SK-N-SH (cell line): ENCODE measurements at regions not wholly inside any gene's neighbourhood (a gene's known extent, or its start where the extent isn't known, plus 50 kb on each side); places are given as distances from the start of the nearest gene placed in this dataset.

Experiments
- CTCF ChIA-PET: fragments of 300-600, 350-600 bp; formaldehyde crosslinking; extraction: SDS; loops from one replicate; lab custom pipeline; 2021; lab: Yijun Ruan, JAX
- POLR2A ChIA-PET: fragments of 350-600 bp; sonication (Branson Sonifier 250); formaldehyde crosslinking; extraction: SDS; loops from one replicate; lab custom pipeline; 2020; ENCODE audit warnings: antibody characterized with exemption, inconsistent platforms; lab: Yijun Ruan, JAX
- DNase-seq: peaks from one replicate; pipeline ENCODE4 v3.0.0; 2012
- H2AFZ ChIP-seq: fragments of 200-600 bp; sonication (generic); 2 replicates; pipeline ENCODE4 v1.8.1; 2016; ENCODE audit warnings: antibody characterized with exemption, mild to moderate bottlenecking, low read depth
- H3F3A ChIP-seq: fragments of 200-600 bp; sonication (generic); replicated peaks from 2 replicates; pipeline ENCODE3; 2016; ENCODE audit warnings: antibody characterized with exemption, mild to moderate bottlenecking; ENCODE audit not compliant: insufficient read depth
- H3K27ac ChIP-seq, 2 experiments: fragments of 200-500 bp in 1 of 2; fragments of 200-600 bp in 1 of 2; sonication (Bioruptor generic) in 1 of 2; sonication (generic), shearing (Covaris generic) in 1 of 2; 2 replicates each; pipeline versions ENCODE4 v1.5.1 to v1.6.1; 2014 to 2016; ENCODE audit warnings: low read depth in 2 of 2, inconsistent platforms in 1 of 2, low read length in 1 of 2, mild to moderate bottlenecking in 1 of 2, mixed read lengths in 1 of 2
- H3K27me3 ChIP-seq: fragments of 200-600 bp; sonication (generic), shearing (Covaris generic); 2 replicates; pipeline ENCODE4 v1.6.1; 2016; ENCODE audit warnings: mixed run types; ENCODE audit not compliant: insufficient read depth
- H3K36me3 ChIP-seq, 2 experiments: fragments of 200-500 bp in 1 of 2; fragments of 200-600 bp in 1 of 2; sonication (Bioruptor generic) in 1 of 2; sonication (generic) in 1 of 2; replicated peaks in 1 of 2; 2 replicates each; pipeline versions ENCODE3 to v1.5.1; 2014 to 2016; ENCODE audit warnings: low read length in 1 of 2, mild to moderate bottlenecking in 1 of 2; ENCODE audit not compliant: insufficient read depth in 2 of 2, control insufficient read depth in 1 of 2
- H3K4me1 ChIP-seq, 2 experiments: fragments of 200-500 bp in 1 of 2; fragments of 200-600 bp in 1 of 2; sonication (Bioruptor generic) in 1 of 2; sonication (generic), shearing (Covaris generic) in 1 of 2; 2 replicates each; pipeline versions ENCODE4 v1.5.1 to v1.6.1; 2014 to 2016; ENCODE audit warnings: low read depth in 1 of 2, low read length in 1 of 2, mixed run types in 1 of 2; ENCODE audit not compliant: insufficient read depth in 2 of 2, control insufficient read depth in 1 of 2
- H3K4me2 ChIP-seq: fragments of 200-600 bp; sonication (generic), shearing (Covaris generic); 2 replicates; pipeline ENCODE4 v1.6.1; 2017; ENCODE audit warnings: mixed run types
- H3K4me3 ChIP-seq, 2 experiments: fragments of 200-500 bp in 1 of 2; fragments of 200-600 bp in 1 of 2; sonication (Bioruptor generic) in 1 of 2; sonication (generic), shearing (Covaris generic) in 1 of 2; 2 replicates each; pipeline versions ENCODE4 v1.5.1 to v1.8.1; 2014 to 2016; ENCODE audit warnings: low read depth in 2 of 2, inconsistent platforms in 1 of 2, low read length in 1 of 2, mild to moderate bottlenecking in 1 of 2, mixed read lengths in 1 of 2, moderate library complexity in 1 of 2
- H3K79me2 ChIP-seq: fragments of 200-600 bp; sonication (generic); 2 replicates; pipeline ENCODE4 v1.8.1; 2017; ENCODE audit warnings: mild to moderate bottlenecking; ENCODE audit not compliant: insufficient read depth
- H3K9ac ChIP-seq: fragments of 200-600 bp; sonication (generic); 2 replicates; pipeline ENCODE4 v1.6.1; 2017; ENCODE audit warnings: mixed run types
- H3K9me2 ChIP-seq: fragments of 200-600 bp; sonication (generic); 2 replicates; pipeline ENCODE4 v1.6.1; 2017; ENCODE audit warnings: mixed run types
- H3K9me3 ChIP-seq: fragments of 200-600 bp; sonication (generic); 2 replicates; pipeline ENCODE4 v1.6.1; 2017; ENCODE audit warnings: mixed run types, mild to moderate bottlenecking, moderate library complexity
- H4K20me1 ChIP-seq: fragments of 200-600 bp; sonication (generic); 2 replicates; pipeline ENCODE4 v1.6.1; 2017; ENCODE audit warnings: mild to moderate bottlenecking, mixed run types; ENCODE audit not compliant: insufficient read depth
- CTCF ChIP-seq: fragments of 200-600 bp; sonication (generic); IDR thresholded peaks from 2 replicates; pipeline ENCODE4 v1.6.1; 2017; ENCODE audit warnings: antibody characterized with exemption, mild to moderate bottlenecking, moderate library complexity
- GATA2 ChIP-seq: sonication (generic); formaldehyde crosslinking; IDR thresholded peaks from 2 replicates; pipeline ENCODE4 v1.5.0; 2020; ENCODE audit warnings: mild to moderate bottlenecking, missing genetic modification reagents
- MAX ChIP-seq: IDR thresholded peaks from 2 replicates; pipeline ENCODE4 v1.4.0; 2012; ENCODE audit warnings: low read depth
- MXI1 ChIP-seq: IDR thresholded peaks from 2 replicates; pipeline ENCODE4 v1.6.1; 2012; ENCODE audit warnings: mild to moderate bottlenecking, low read depth, low read length, improper control_type of control experiment
- RXRA ChIP-seq: IDR thresholded peaks from 2 replicates; pipeline ENCODE4 v1.4.0; 2012; ENCODE audit warnings: low read depth, mild to moderate bottlenecking, borderline replicate concordance
- SIN3A ChIP-seq: IDR thresholded peaks from 2 replicates; pipeline ENCODE4 v1.6.1; 2012; ENCODE audit warnings: low read depth, mild to moderate bottlenecking, low read length, moderate library complexity, borderline replicate concordance
- TAF1 ChIP-seq: IDR thresholded peaks from 2 replicates; pipeline ENCODE4 v1.6.1; 2012; ENCODE audit warnings: low read depth, mild to moderate bottlenecking, low read length, moderate library complexity, borderline replicate concordance
- USF1 ChIP-seq: IDR thresholded peaks from 2 replicates; pipeline ENCODE4 v1.4.0; 2012; ENCODE audit warnings: low read depth, borderline replicate concordance
- USF2 ChIP-seq: fragments of 150-350 bp; IDR thresholded peaks from 2 replicates; pipeline ENCODE4 v1.6.1; 2017; ENCODE audit warnings: antibody characterized with exemption, low read length, low read depth, borderline replicate concordance
- ZBTB33 ChIP-seq: IDR thresholded peaks from 2 replicates; pipeline ENCODE4 v1.4.0; 2012; ENCODE audit warnings: low read depth, borderline replicate concordance

GRCh38 chr7:118877187-118877586 lies 652.7 kb downstream of the ANKRD7 start (continued):
- TF ChIP-seq ZBTB33 (no peak), RXRA (no peak), USF1 (no peak), SIN3A (no peak), GATA2 (CRISPR knock-in tag) (no peak), MAX (no peak)
- TF ChIP-seq, all 33 proteins: peak for 0

GRCh38 chr7:118878336-118878735 lies 653.8 kb downstream of the ANKRD7 start:
- ChIA-PET CTCF (interaction anchor here (1.2 kb wide), 1 partner anchor 298 kb away, joined by 5 read pairs; no protein-coding TSS in a partner anchor), POLR2A (no interaction called here)
- Histone ChIP-seq H3K4me3 (no peak overlapping the region), H3K27me3 (no peaks in the 10 kb centered on the region), H3K9me2 (no peaks in the 10 kb centered on the region), H4K20me1 (no peaks in the 10 kb centered on the region), H3F3A (no peaks in the 10 kb centered on the region), H3K9ac (no peak overlapping the region), H3K27ac (peak overlapping the region in 1 of 2 experiments; percentile 53; a peak in 2 of 4 replicates), H3K4me1 (no peaks in the 10 kb centered on the region; a peak in 2 of 4 replicates), H3K36me3 (no peaks in the 10 kb centered on the region), H3K9me3 (no peaks in the 10 kb centered on the region), H3K79me2 (no peaks in the 10 kb centered on the region), H3K4me2 (no peak overlapping the region), H2AFZ (no peak overlapping the region)
- TF ChIP-seq CTCF (no peak), MXI1 (no peak), ZBTB33 (no peak), GATA2 (CRISPR knock-in tag) (no peak), MAX (no peak), TAF1 (no peak), USF2 (no peak)
- no peak for DNase-seq
